ENCODE measurements at regions not wholly inside any gene's neighbourhood (a gene's known extent, or its start where the extent isn't known, plus 50 kb on each side); places are given as distances from the start of the nearest gene placed in this dataset.

- no peak for TF ChIP-seq ESRRG (CRISPR knock-in tag; IDR thresholded peaks at IDR 0.05)
- no peak for TF ChIP-seq ZFP3 (CRISPR knock-in tag; IDR thresholded peaks at IDR 0.05)
- no peak for TF ChIP-seq ZNF565 (CRISPR knock-in tag; conservative IDR thresholded peaks at IDR 0.05; ENCODE audit: low read depth)
- no peak for TF ChIP-seq TOX (CRISPR knock-in tag; IDR thresholded peaks at IDR 0.05; ENCODE audit: borderline replicate concordance)
- TF ChIP-seq ZC3H10 (CRISPR knock-in tag; IDR thresholded peaks at IDR 0.05), result no peak
- no peak for TF ChIP-seq ZNF70 (CRISPR knock-in tag; IDR thresholded peaks at IDR 0.05)
- TF ChIP-seq, protein P1, sequence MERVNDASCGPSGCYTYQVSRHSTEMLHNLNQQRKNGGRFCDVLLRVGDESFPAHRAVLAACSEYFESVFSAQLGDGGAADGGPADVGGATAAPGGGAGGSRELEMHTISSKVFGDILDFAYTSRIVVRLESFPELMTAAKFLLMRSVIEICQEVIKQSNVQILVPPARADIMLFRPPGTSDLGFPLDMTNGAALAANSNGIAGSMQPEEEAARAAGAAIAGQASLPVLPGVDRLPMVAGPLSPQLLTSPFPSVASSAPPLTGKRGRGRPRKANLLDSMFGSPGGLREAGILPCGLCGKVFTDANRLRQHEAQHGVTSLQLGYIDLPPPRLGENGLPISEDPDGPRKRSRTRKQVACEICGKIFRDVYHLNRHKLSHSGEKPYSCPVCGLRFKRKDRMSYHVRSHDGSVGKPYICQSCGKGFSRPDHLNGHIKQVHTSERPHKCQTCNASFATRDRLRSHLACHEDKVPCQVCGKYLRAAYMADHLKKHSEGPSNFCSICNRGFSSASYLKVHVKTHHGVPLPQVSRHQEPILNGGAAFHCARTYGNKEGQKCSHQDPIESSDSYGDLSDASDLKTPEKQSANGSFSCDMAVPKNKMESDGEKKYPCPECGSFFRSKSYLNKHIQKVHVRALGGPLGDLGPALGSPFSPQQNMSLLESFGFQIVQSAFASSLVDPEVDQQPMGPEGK (CRISPR knock-in tag; IDR thresholded peaks at IDR 0.05; ENCODE audit: borderline replicate concordance), result no peak
- TF ChIP-seq, protein P2, sequence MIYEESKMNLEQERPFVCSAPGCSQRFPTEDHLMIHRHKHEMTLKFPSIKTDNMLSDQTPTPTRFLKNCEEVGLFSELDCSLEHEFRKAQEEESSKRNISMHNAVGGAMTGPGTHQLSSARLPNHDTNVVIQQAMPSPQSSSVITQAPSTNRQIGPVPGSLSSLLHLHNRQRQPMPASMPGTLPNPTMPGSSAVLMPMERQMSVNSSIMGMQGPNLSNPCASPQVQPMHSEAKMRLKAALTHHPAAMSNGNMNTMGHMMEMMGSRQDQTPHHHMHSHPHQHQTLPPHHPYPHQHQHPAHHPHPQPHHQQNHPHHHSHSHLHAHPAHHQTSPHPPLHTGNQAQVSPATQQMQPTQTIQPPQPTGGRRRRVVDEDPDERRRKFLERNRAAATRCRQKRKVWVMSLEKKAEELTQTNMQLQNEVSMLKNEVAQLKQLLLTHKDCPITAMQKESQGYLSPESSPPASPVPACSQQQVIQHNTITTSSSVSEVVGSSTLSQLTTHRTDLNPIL (CRISPR knock-in tag; IDR thresholded peaks at IDR 0.05; ENCODE audit: low read depth), result no peak
- TF ChIP-seq ISL1 (CRISPR knock-in tag; IDR thresholded peaks at IDR 0.05), result no peak
- TF ChIP-seq, protein P3, sequence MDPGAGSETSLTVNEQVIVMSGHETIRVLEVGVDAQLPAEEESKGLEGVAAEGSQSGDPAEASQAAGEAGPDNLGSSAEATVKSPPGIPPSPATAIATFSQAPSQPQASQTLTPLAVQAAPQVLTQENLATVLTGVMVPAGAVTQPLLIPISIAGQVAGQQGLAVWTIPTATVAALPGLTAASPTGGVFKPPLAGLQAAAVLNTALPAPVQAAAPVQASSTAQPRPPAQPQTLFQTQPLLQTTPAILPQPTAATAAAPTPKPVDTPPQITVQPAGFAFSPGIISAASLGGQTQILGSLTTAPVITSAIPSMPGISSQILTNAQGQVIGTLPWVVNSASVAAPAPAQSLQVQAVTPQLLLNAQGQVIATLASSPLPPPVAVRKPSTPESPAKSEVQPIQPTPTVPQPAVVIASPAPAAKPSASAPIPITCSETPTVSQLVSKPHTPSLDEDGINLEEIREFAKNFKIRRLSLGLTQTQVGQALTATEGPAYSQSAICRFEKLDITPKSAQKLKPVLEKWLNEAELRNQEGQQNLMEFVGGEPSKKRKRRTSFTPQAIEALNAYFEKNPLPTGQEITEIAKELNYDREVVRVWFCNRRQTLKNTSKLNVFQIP (CRISPR knock-in tag; IDR thresholded peaks at IDR 0.05; ENCODE audit: borderline replicate concordance, low read depth), result no peak
- no peak for TF ChIP-seq ZFP30 (CRISPR knock-in tag; IDR thresholded peaks at IDR 0.05)
- no peak for TF ChIP-seq CSDC2 (CRISPR knock-in tag; IDR thresholded peaks at IDR 0.05)
- TF ChIP-seq ARNTL (CRISPR knock-in tag; IDR thresholded peaks at IDR 0.05; ENCODE audit: borderline replicate concordance, low read depth), result no peak
- TF ChIP-seq ZNF8 (CRISPR knock-in tag; IDR thresholded peaks at IDR 0.05), result no peak
Observed at GRCh38 chr4:147396105-147396504, 84.8 kb upstream of the EDNRA start.
